ENCODE measurements at regions not wholly inside any gene's neighbourhood (a gene's known extent, or its start where the extent isn't known, plus 50 kb on each side); places are given as distances from the start of the nearest gene placed in this dataset.

GRCh38 chr16:9523994-9524393 lies 432.6 kb downstream of the HAPSTR1 start:
- TF ChIP-seq TAF1 (IDR thresholded peaks at IDR 0.05; ENCODE audit: borderline replicate concordance, low read depth, low read length) = no peak
- TF ChIP-seq POLR2A (IDR thresholded peaks at IDR 0.05; ENCODE audit: low read depth, low read length) = no peak
- no peak for TF ChIP-seq POLR2AphosphoS5 (IDR thresholded peaks at IDR 0.05; ENCODE audit: low read depth, low read length)
- no peak for DNase-seq (ENCODE audit: insufficient read length)
- no peak for FAIRE-seq

- FAIRE-seq (no peak), DNase-seq (ENCODE audit: insufficient read length) (no peak)
- TF ChIP-seq TAF1 (IDR thresholded peaks at IDR 0.05; ENCODE audit: borderline replicate concordance, low read depth, low read length) = no peak
Measured at GRCh38 chr16:9525037-9525436, 433.6 kb downstream of the HAPSTR1 start.

GRCh38 chr16:9526791-9527190 lies 435.3 kb downstream of the HAPSTR1 start:
- FAIRE-seq (no peak), DNase-seq (ENCODE audit: insufficient read length) (no peak)
- TF ChIP-seq POLR2AphosphoS5 (IDR thresholded peaks at IDR 0.05; ENCODE audit: low read depth, low read length) (no peak), TAF1 (IDR thresholded peaks at IDR 0.05; ENCODE audit: borderline replicate concordance, low read depth, low read length) (no peak), POLR2A (IDR thresholded peaks at IDR 0.05; ENCODE audit: low read depth, low read length) (no peak)

- FAIRE-seq = no peak
Measured at GRCh38 chr16:9527976-9528375, 436.5 kb downstream of the HAPSTR1 start.

GRCh38 chr16:9528511-9529079 lies 437.2 kb downstream of the HAPSTR1 start:
- DNase-seq (ENCODE audit: insufficient read length) (no peak), FAIRE-seq (no peak)
- TF ChIP-seq POLR2A (IDR thresholded peaks at IDR 0.05; ENCODE audit: low read depth, low read length) = no peak
- no peak for TF ChIP-seq TAF1 (IDR thresholded peaks at IDR 0.05; ENCODE audit: borderline replicate concordance, low read depth, low read length)
- TF ChIP-seq POLR2AphosphoS5 (IDR thresholded peaks at IDR 0.05; ENCODE audit: low read depth, low read length) = no peak

More at GRCh38 chr16:9527976-9528375, 436.5 kb downstream of the HAPSTR1 start:
- no peak for TF ChIP-seq TAF1 (IDR thresholded peaks at IDR 0.05; ENCODE audit: borderline replicate concordance, low read depth, low read length)
- TF ChIP-seq POLR2A (IDR thresholded peaks at IDR 0.05; ENCODE audit: low read depth, low read length) = no peak
- TF ChIP-seq POLR2AphosphoS5 (IDR thresholded peaks at IDR 0.05; ENCODE audit: low read depth, low read length) = no peak
- DNase-seq (ENCODE audit: insufficient read length) = no peak

- no peak for DNase-seq (ENCODE audit: insufficient read length)
- no peak for FAIRE-seq
- TF ChIP-seq TAF1 (IDR thresholded peaks at IDR 0.05; ENCODE audit: borderline replicate concordance, low read depth, low read length) (no peak), POLR2AphosphoS5 (IDR thresholded peaks at IDR 0.05; ENCODE audit: low read depth, low read length) (no peak), POLR2A (IDR thresholded peaks at IDR 0.05; ENCODE audit: low read depth, low read length) (no peak)
Measured at GRCh38 chr16:9533042-9533441, 441.6 kb downstream of the HAPSTR1 start.

- TF ChIP-seq POLR2AphosphoS5 (IDR thresholded peaks at IDR 0.05; ENCODE audit: low read depth, low read length) = no peak
- no peak for TF ChIP-seq POLR2A (IDR thresholded peaks at IDR 0.05; ENCODE audit: low read depth, low read length)
- no peak for TF ChIP-seq TAF1 (IDR thresholded peaks at IDR 0.05; ENCODE audit: borderline replicate concordance, low read depth, low read length)
- DNase-seq (ENCODE audit: insufficient read length) (no peak), FAIRE-seq (no peak)
Measured at GRCh38 chr16:9534759-9535158, 443.3 kb downstream of the HAPSTR1 start.

- TF ChIP-seq TAF1 (IDR thresholded peaks at IDR 0.05; ENCODE audit: borderline replicate concordance, low read depth, low read length) = no peak
- no peak for TF ChIP-seq POLR2A (IDR thresholded peaks at IDR 0.05; ENCODE audit: low read depth, low read length)
- TF ChIP-seq POLR2AphosphoS5 (IDR thresholded peaks at IDR 0.05; ENCODE audit: low read depth, low read length) = no peak
- no peak for DNase-seq (ENCODE audit: insufficient read length)
- no peak for FAIRE-seq
Measured at GRCh38 chr16:9536905-9537304, 445.5 kb downstream of the HAPSTR1 start.

- DNase-seq (ENCODE audit: insufficient read length) (no peak), FAIRE-seq (no peak)
- TF ChIP-seq POLR2AphosphoS5 (IDR thresholded peaks at IDR 0.05; ENCODE audit: low read depth, low read length) (no peak), TAF1 (IDR thresholded peaks at IDR 0.05; ENCODE audit: borderline replicate concordance, low read depth, low read length) (no peak), POLR2A (IDR thresholded peaks at IDR 0.05; ENCODE audit: low read depth, low read length) (no peak)
Measured at GRCh38 chr16:9539346-9539745, 447.9 kb downstream of the HAPSTR1 start.

GRCh38 chr16:9541723-9542122 lies 450.3 kb downstream of the HAPSTR1 start:
- DNase-seq (ENCODE audit: insufficient read length) (no peak), FAIRE-seq (no peak)
- TF ChIP-seq TAF1 (IDR thresholded peaks at IDR 0.05; ENCODE audit: borderline replicate concordance, low read depth, low read length) = no peak
- TF ChIP-seq POLR2A (IDR thresholded peaks at IDR 0.05; ENCODE audit: low read depth, low read length) = no peak
- no peak for TF ChIP-seq POLR2AphosphoS5 (IDR thresholded peaks at IDR 0.05; ENCODE audit: low read depth, low read length)

GRCh38 chr16:9542165-9542755 lies 450.8 kb downstream of the HAPSTR1 start:
- FAIRE-seq (no peak), DNase-seq (ENCODE audit: insufficient read length) (no peak)
- TF ChIP-seq POLR2A (IDR thresholded peaks at IDR 0.05; ENCODE audit: low read depth, low read length) (no peak), TAF1 (IDR thresholded peaks at IDR 0.05; ENCODE audit: borderline replicate concordance, low read depth, low read length) (no peak), POLR2AphosphoS5 (IDR thresholded peaks at IDR 0.05; ENCODE audit: low read depth, low read length) (no peak)

All from GM12892 (cell line).